Uterus (tissue), 3 donors: ENCODE measurements at regions not wholly inside any gene's neighbourhood (a gene's known extent, or its start where the extent isn't known, plus 50 kb on each side); places are given as distances from the start of the nearest gene placed in this dataset.
"Not testable (repeated sequence)": the region's sequence is repeated elsewhere in the genome, so short reads cannot be mapped to it uniquely, and the experiment has no call there.

Experiments used
- DNase-seq, 2 donors: peaks; one replicate each; pipeline ENCODE4 v3.0.0-alpha.2; 2019 to 2020
- H3K27ac ChIP-seq, 2 donors: fragments of 200-600 bp; sonication (generic); 1 replicate in 1 of 2; 2 replicates in 1 of 2; pipeline ENCODE4 v1.5.1; 2016 to 2018
- H3K27me3 ChIP-seq, 2 donors: fragments of 200-600 bp; sonication (generic); one replicate each; pipeline ENCODE4 v1.5.1; 2018 to 2019; ENCODE audit warnings: control low read depth in 1 of 2
- H3K36me3 ChIP-seq, 2 donors: fragments of 200-600 bp; sonication (generic); one replicate each; pipeline ENCODE4 v1.5.1; 2019; ENCODE audit warnings: control low read depth in 1 of 2
- H3K4me1 ChIP-seq, 2 donors: fragments of 200-600 bp; sonication (generic); one replicate each; pipeline ENCODE4 v1.5.1; 2018 to 2019; ENCODE audit warnings: control low read depth in 1 of 2
- H3K4me3 ChIP-seq, 2 donors: fragments of 200-600 bp; sonication (generic); 1 replicate in 1 of 2; 2 replicates in 1 of 2; pipeline ENCODE4 v1.5.1; 2018 to 2019; ENCODE audit warnings: mild to moderate bottlenecking in 1 of 2
- H3K9me3 ChIP-seq, 2 donors: fragments of 200-600 bp; sonication (generic); one replicate each; pipeline ENCODE4 v1.5.1; 2019; ENCODE audit warnings: control low read depth in 1 of 2
- CTCF ChIP-seq, 4 experiments: fragments of 200-600 bp in 2 of 4; fragments of 450-650 bp in 2 of 4; sonication (generic) in 2 of 4; IDR thresholded peaks; one replicate each; pipeline ENCODE4 v1.5.1; 2016 to 2019; ENCODE audit warnings: antibody characterized with exemption in 4 of 4, mild to moderate bottlenecking in 2 of 4, moderate library complexity in 1 of 4
- POLR2A ChIP-seq, 2 donors: fragments of 450-650 bp; IDR thresholded peaks; one replicate each; pipeline ENCODE4 v1.6.1; 2016; ENCODE audit warnings: antibody characterized with exemption in 2 of 2, mild to moderate bottlenecking in 1 of 2, moderate library complexity in 1 of 2
- intact Hi-C: fragments of 100-400 bp; cut with DNase I; formaldehyde crosslinking; loops from one replicate; pipeline ENCODE4 v1.15.1; 2023; ENCODE audit warnings: low total_unique reads
- donor health status: DM: yes; HTN: yes; CAD: no.

DNA sequence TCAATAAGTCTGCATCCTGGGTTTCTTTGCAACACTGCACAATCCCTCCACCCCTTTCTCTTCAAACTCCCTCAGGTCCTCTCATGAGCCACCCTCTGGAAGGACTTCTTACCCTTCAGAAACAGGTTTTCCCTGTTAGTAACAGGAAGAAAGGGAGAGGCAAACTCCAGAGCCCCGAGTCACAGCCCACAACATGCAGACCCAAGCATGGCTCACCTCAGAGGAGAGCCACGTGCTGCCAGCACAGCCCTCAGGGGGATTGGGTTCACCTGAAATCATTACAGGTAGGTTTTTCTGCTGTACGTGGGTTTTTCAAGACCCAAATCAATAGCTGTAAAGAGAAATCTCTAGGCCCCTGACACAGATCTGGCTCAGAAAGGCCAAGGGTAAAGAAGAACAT lies 359.7 kb upstream of the ATP10A start:
- no peak for DNase-seq
- intact Hi-C loops: no loop called here
- no peaks in the 10 kb centered on the region for H3K27me3 ChIP-seq
- no peaks in the 10 kb centered on the region for H3K9me3 ChIP-seq
- H3K27ac ChIP-seq: no peak overlapping the region
- no peaks in the 10 kb centered on the region for H3K36me3 ChIP-seq
- no peak overlapping the region for H3K4me3 ChIP-seq
- TF ChIP-seq POLR2A (IDR thresholded peaks at IDR 0.05) (no peak), CTCF (IDR thresholded peaks at IDR 0.05) (no peak)
- no peaks in the 10 kb centered on the region for H3K4me1 ChIP-seq

GRCh38 chr15:26217043-26217442 lies 353.9 kb upstream of the ATP10A start:
- DNase-seq, H3K27ac ChIP-seq, H3K36me3 ChIP-seq, H3K27me3 ChIP-seq, H3K9me3 ChIP-seq, intact Hi-C loops, H3K4me1 ChIP-seq, H3K4me3 ChIP-seq: not testable (repeated sequence)

- no peak for TF ChIP-seq POLR2A (IDR thresholded peaks at IDR 0.05)
- no peak for TF ChIP-seq CTCF (IDR thresholded peaks at IDR 0.05)
- no peak overlapping the region for H3K4me3 ChIP-seq
- no peaks in the 10 kb centered on the region for H3K36me3 ChIP-seq
- no peaks in the 10 kb centered on the region for H3K4me1 ChIP-seq
- intact Hi-C loops: no loop called here
- no peaks in the 10 kb centered on the region for H3K9me3 ChIP-seq
- H3K27me3 ChIP-seq: no peaks in the 10 kb centered on the region
- no peak overlapping the region for H3K27ac ChIP-seq
- no peak for DNase-seq
These were observed 351.2 kb upstream of the ATP10A start for GRCh38 chr15:26214290-26214689.

- Histone ChIP-seq H3K27ac (no peak overlapping the region), H3K36me3 (no peaks in the 10 kb centered on the region), H3K9me3 (no peaks in the 10 kb centered on the region), H3K4me1 (no peaks in the 10 kb centered on the region), H3K4me3 (no peak overlapping the region), H3K27me3 (no peaks in the 10 kb centered on the region)
- no peak for DNase-seq
- no peak for TF ChIP-seq POLR2A (IDR thresholded peaks at IDR 0.05)
- TF ChIP-seq CTCF (IDR thresholded peaks at IDR 0.05): no peak
- intact Hi-C loops: no loop called here
These were observed 350.3 kb upstream of the ATP10A start for GRCh38 chr15:26213427-26213826.

DNA sequence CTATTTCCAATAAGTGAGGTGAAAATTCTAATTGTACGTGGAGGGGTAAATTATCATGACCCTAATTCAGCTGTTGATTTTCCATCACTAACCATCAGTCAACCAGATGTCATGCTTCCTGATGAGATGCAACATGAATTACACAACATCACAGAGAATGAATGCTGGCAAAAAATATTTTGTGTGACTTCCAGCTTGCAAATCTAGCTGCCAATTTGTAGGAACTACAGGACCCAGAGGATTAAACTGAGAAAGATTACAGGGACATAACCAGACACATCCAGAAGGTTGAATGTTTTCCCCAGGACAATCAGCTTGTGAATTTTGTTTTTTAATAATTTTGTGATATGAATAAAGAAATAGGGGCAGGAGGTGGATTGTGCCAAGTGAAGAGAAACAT lies 349.0 kb upstream of the ATP10A start:
- H3K36me3 ChIP-seq: no peaks in the 10 kb centered on the region
- no peak overlapping the region for H3K27ac ChIP-seq
- TF ChIP-seq CTCF (IDR thresholded peaks at IDR 0.05) (no peak), POLR2A (IDR thresholded peaks at IDR 0.05) (no peak)
- no peak for DNase-seq
- H3K9me3 ChIP-seq: no peaks in the 10 kb centered on the region
- no peak overlapping the region for H3K4me3 ChIP-seq
- no peaks in the 10 kb centered on the region for H3K27me3 ChIP-seq
- intact Hi-C loops: no loop called here
- H3K4me1 ChIP-seq: no peaks in the 10 kb centered on the region

DNA sequence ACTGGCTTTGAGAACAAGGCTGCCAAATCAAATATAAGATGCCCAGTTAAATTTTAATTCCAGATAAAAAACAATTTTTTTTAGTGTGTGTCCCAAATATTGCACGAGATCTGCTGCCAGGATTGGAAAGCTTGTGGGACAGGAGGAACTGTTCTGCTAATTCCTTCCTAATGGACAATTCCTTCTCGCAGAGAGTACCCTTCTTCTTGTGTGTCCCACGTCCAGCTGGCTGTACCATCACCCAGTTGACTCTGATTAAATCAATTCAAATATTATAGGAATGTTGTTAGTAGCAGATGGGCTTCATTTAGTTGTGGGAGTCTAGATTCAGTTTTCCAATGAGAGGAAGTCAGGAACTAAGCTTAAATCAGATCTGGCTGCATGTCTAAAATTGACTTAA lies 347.9 kb upstream of the ATP10A start:
- Histone ChIP-seq H3K27ac (no peak overlapping the region), H3K36me3 (no peaks in the 10 kb centered on the region), H3K9me3 (no peaks in the 10 kb centered on the region), H3K4me1 (no peaks in the 10 kb centered on the region), H3K27me3 (no peaks in the 10 kb centered on the region), H3K4me3 (no peak overlapping the region)
- no peak for DNase-seq
- intact Hi-C loops: no loop called here
- no peak for TF ChIP-seq POLR2A (IDR thresholded peaks at IDR 0.05)
- TF ChIP-seq CTCF (IDR thresholded peaks at IDR 0.05): no peak
